Nucleus accumbens (tissue), 56 donors: ENCODE measurements at regions not wholly inside any gene's neighbourhood (a gene's known extent, or its start where the extent isn't known, plus 50 kb on each side); places are given as distances from the start of the nearest gene placed in this dataset.
"Not testable (repeated sequence)": the region's sequence is repeated elsewhere in the genome, so short reads cannot be mapped to it uniquely, and the experiment has no call there.

Experiments used
- DNase-seq, 56 donors: peaks; one replicate each; lab custom pipeline; 2025; lab: John Stamatoyannopoulos, UW

DNA sequence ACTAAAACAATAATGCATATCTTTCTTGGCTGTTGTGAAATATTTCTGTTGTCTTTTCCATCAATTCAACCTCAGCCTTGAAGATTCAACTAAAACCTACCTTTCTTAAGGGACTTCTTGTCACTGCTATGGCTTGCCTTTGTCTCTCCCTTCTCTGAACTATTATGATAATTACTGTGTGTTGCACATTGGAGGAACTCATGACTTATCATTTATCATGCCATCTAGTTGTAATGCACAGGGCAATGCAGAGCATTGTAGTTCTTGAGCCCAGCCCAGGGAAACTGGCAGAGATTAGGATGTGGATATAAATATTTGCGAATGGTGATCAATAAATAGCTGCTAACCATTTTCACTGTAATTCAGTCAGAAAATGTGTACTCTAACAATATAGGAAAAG is 427.1 kb upstream of the FRG2C start:
- no peak for DNase-seq

GRCh38 chr3:75237477-75237876 is 426.7 kb upstream of the FRG2C start:
- DNase-seq: no peak

DNA sequence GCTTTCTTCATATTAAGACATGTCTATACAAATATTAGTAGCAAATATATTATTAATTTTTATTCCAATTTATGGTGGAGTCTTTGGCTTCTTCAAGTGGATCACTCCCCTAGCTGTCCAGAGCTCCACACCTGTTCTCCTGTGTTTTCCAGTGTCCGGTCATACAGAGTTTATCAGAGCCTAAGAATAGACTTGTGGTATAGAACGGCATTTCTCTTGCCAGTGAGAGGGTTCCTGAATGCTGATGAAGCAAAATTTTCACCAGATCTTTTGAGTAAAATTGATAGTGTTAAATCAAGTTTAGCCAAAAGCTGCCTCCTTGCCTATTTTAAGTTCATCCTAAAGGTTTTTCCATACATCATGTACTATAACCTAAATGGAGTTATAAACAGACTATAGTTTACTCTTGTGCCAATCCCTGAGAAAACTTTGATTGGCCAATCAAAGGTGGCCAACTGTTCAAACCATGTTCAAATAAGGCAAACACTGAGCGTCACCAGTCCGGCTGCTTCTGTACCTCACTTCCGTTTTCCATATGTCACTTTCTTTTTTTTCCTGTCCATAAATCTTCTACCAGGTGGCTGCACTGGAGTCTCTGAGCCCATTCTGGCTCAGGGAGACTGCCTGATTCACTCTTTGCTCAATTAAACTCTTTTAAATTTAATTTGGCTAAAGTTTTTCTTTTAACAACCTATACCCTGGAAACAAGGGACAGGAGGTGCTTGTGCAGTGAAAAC is 422.7 kb upstream of the FRG2C start:
- DNase-seq: not testable (repeated sequence)

- no peak for DNase-seq
These were observed 422.0 kb upstream of the FRG2C start for GRCh38 chr3:75242012-75242735.

DNA sequence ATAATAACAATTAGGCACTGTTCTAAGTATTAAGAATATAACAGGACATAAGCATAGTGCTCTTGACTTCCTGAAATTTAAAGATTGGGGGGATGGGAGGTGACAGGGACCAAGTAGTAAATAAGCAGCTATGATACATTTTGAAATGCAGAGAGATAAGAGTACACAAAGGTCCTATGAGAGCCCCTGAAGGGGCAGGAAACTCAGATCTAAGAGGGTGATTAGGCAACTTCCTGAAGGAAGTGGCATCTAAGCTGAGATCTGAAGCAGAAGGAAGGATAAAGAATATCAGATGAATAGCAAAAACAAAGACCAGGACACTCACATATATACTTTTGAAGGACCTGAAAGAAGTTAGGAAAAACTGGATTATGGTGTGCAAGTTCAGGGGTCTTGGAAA is 415.2 kb upstream of the FRG2C start:
- no peak for DNase-seq

- DNase-seq: no peak
These were observed 409.4 kb upstream of the FRG2C start for GRCh38 chr3:75254685-75255084.

DNA sequence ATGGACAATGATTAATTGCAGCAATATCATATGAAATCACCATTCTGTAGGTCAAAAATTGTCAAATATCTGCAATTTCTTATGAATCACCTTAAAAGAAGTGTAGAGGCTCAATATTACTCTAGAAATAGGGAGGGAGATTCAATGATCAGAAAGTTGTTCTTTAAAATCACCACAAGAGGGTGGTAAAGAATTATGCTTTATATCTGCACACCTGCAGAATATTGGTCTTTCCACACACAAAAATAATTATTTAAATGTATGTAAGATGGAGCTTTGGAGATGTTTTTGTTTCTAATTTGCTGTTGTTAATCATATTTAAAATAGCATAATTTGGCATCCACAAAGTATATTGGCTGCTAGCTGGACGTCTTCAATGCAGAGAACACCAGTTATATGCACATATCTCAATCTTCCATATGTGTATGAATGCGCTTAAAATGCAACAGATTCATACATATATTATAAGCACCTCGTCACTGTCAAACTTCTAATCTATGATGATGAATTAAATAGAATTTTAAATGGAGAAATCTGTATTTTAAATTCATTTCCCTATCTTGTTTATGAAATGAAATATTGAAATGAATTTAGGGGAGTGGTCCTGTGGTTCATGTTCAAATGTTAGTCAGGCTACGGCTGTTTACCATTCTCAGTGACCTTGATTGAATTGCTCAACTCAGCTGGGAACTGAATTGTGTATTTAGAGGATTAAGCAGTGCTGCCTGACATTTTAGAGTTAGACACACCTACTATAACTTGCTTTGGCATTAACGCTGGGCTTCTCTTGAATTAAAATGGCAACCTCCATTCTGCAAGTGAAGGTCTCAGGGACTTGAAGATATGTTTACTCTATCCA is 405.1 kb upstream of the FRG2C start:
- not testable (repeated sequence) for DNase-seq

- DNase-seq: not testable (repeated sequence)
These were observed 403.2 kb upstream of the FRG2C start for GRCh38 chr3:75260975-75261374.

- DNase-seq: no peak
These were observed 401.5 kb upstream of the FRG2C start for GRCh38 chr3:75262661-75263060.

- no peak for DNase-seq
These were observed 398.2 kb upstream of the FRG2C start for GRCh38 chr3:75265897-75266296.

DNA sequence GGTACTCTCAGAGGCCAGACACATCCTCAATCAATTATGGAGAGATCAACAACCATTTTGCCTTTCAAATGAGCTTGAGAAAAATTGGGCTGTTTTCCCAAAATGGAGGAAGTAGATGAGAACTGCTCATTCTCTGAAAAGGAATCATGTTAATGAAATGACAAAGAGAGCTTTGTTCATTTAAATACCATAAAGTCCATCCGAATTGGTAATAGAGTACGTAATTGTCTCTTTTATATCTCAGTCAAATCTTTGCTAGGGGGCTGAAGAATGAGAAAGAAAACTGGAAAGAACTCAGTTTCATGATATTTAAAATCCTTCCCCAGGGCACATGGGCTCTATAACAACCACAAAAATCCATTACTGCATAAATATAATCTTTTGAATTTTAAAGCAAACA is 395.6 kb upstream of the FRG2C start:
- not testable (repeated sequence) for DNase-seq

DNA sequence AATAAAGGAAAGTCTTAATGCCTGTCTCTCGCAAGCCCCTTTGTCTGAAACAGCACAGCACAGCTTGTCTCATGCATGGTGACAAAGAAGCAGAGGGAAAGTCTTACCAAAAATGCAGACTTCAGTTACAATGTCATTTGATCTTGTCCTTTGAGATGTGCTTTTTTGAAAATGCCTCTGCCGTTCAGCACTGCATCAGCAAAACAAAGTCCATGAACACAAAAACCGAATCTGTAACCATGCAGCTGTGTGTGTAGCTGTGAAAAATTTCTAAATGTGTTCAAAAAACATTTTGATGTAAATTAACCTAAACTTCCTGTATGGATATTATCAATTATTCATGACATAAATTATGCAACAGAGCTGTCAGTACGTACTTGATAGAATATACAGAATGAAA is 391.9 kb upstream of the FRG2C start:
- not testable (repeated sequence) for DNase-seq

DNA sequence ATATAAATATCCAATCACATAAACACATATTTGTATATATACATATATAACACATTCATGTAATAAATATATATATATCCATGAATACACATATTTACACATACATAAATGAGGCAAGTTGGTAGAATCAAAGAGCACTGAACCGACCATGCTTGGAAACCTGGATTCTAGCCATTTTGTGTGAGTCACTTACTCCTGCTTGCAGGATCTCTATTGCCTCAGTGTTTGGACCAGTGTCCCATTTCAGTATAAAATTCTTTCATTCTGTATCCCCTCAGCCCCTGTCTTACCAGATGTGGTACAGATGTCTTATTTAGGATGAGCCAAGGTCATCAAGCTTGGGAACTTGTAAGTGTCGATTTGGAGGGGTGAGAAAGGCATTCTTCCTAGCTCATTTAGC is 391.4 kb upstream of the FRG2C start:
- no peak for DNase-seq

GRCh38 chr3:75285531-75286148 is 378.5 kb upstream of the FRG2C start:
- DNase-seq: not testable (repeated sequence)

- not testable (repeated sequence) for DNase-seq
These were observed 375.1 kb upstream of the FRG2C start for GRCh38 chr3:75288972-75289574.

DNA sequence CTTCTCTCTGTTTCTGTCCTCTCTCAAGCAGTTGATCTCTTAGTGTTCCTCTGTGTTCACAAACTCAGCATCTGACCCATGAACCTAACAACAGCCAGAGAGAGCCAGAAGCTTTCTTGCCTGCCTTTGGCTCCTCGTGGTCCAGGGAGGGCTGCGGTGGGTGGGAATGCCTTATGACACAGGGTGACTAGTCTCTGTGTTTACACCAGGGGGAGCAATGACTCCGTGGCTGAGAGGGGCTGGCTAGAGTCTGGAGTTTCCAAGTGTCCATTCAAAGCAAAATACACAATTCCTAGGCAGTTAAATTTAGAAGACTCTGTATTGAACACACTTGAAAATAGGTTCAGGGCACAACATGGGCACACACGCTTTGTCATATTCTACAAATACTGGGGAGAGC is 370.0 kb upstream of the FRG2C start:
- DNase-seq: peak in 33 of 56 donors; percentile 0 to 32 (median 6)

DNA sequence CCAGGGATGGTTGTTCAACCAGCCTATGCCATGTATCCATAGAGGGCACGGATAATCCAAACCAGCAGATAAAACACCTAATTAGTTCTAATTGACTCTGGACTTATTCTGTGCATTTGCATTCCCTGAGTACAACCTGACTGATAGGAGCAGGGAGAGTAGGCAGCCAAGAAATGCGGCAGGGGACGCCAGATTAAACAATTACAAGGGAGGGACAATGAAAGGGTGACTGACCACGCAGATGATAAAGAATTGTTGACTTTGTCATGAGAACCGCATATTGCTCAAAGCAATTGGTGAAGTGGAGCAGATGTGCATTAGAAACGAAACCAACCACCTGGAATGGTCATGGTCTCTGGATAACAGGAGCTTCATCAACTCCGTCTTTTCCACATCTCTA is 369.1 kb upstream of the FRG2C start:
- DNase-seq: no peak

- no peak for DNase-seq
These were observed 367.3 kb upstream of the FRG2C start for GRCh38 chr3:75296858-75297257.

DNA sequence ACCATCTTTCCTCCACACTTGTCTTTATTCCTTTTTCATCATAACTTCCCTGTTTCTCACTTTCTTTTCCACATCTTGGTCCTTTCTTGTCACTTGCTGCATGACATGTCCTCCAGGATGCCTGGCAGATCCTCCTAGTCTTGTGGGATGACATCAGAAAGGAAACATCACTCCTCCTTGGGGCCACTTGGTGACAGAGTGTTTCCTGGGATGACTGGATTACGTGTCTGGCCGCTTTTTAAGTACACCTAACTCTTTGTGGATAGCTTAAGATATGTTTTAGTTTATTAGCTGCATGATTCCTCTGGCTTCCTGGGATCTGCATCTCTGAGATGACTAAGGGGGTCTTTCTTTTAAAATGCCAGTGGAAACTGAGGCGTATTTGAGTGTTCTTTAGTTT is 363.5 kb upstream of the FRG2C start:
- DNase-seq: no peak

DNA sequence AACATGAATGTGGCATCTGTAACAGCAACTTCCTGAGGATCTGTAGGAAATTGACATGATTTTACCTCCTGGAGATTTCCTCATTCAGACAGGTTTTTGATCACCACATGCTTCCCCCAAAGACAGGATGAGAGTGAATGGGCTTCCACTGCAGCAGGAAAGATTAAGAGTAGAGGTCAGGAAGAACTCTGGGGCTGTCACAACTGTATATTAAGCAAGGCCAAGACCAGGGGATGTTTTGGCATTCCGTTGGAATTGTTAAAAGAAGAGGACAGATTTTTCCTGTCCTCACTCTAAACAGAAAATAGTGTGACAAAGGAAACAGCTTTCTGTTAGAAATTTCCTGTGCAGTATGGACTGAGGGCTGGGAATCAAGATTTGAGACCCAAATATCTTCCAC is 363.1 kb upstream of the FRG2C start:
- DNase-seq: not testable (repeated sequence)
